ENCODE measurements at regions not wholly inside any gene's neighbourhood (a gene's known extent, or its start where the extent isn't known, plus 50 kb on each side); places are given as distances from the start of the nearest gene placed in this dataset.

- no peak for TF ChIP-seq CTCF (IDR thresholded peaks at IDR 0.05; ENCODE audit: poor library complexity, severe bottlenecking)
- no peak overlapping the region for H3K27ac ChIP-seq (ENCODE audit: poor library complexity, severe bottlenecking)
These were observed 1722.4 kb downstream of the PLA2G4A start for GRCh38 chr1:188551176-188551575.

DNA sequence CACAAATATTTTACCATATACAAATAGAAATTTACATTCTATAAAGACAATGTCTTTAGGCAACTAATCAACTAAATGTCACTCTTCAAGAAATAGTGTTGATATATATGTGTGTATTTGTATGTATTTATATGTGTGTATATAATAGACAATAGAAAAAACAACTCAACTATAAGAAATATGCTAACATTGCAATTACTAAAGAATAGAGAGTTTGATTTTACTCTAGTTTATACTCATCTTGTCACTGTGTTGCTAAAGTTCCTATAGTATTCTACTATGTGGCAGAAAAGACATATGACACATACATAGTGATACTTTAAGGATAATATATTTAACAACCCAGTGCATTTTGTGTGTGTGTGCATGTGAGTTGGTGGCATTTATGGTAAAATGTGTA, 1728.3 kb downstream of the PLA2G4A start:
- Histone ChIP-seq H3K4me3 (ENCODE audit: severe bottlenecking) (no peak overlapping the region), H3K27ac (ENCODE audit: poor library complexity, severe bottlenecking) (no peak overlapping the region), H3K36me3 (ENCODE audit: low read depth) (no peaks in the 10 kb centered on the region), H3K27me3 (ENCODE audit: insufficient read depth, poor library complexity, severe bottlenecking) (no peaks in the 10 kb centered on the region), H3K9me3 (ENCODE audit: severe bottlenecking) (no peaks in the 10 kb centered on the region), H3K4me1 (ENCODE audit: insufficient read depth, poor library complexity, severe bottlenecking) (no peaks in the 10 kb centered on the region)
- ATAC-seq (ENCODE audit: low read depth), result no peak
- no peak for TF ChIP-seq CTCF (IDR thresholded peaks at IDR 0.05; ENCODE audit: poor library complexity, severe bottlenecking)
- DNase-seq (ENCODE audit: low spot score), result no peak

More at GRCh38 chr1:188551176-188551575, 1722.4 kb downstream of the PLA2G4A start:
- H3K4me1 ChIP-seq (ENCODE audit: insufficient read depth, poor library complexity, severe bottlenecking), result no peaks in the 10 kb centered on the region
- no peak for ATAC-seq (ENCODE audit: low read depth)
- no peaks in the 10 kb centered on the region for H3K27me3 ChIP-seq (ENCODE audit: insufficient read depth, poor library complexity, severe bottlenecking)
- no peaks in the 10 kb centered on the region for H3K9me3 ChIP-seq (ENCODE audit: severe bottlenecking)
- H3K36me3 ChIP-seq (ENCODE audit: low read depth), result no peaks in the 10 kb centered on the region
- no peak for DNase-seq (ENCODE audit: low spot score)
- H3K4me3 ChIP-seq (ENCODE audit: severe bottlenecking), result no peak overlapping the region

GRCh38 chr1:188582911-188583532, 1754.3 kb downstream of the PLA2G4A start:
- Histone ChIP-seq H3K36me3 (ENCODE audit: low read depth) (no peaks in the 10 kb centered on the region), H3K27ac (ENCODE audit: poor library complexity, severe bottlenecking) (no peak overlapping the region), H3K9me3 (ENCODE audit: severe bottlenecking) (no peaks in the 10 kb centered on the region), H3K4me1 (ENCODE audit: insufficient read depth, poor library complexity, severe bottlenecking) (no peaks in the 10 kb centered on the region), H3K27me3 (ENCODE audit: insufficient read depth, poor library complexity, severe bottlenecking) (no peaks in the 10 kb centered on the region), H3K4me3 (ENCODE audit: severe bottlenecking) (no peak overlapping the region)
- no peak for DNase-seq (ENCODE audit: low spot score)
- ATAC-seq (ENCODE audit: low read depth), result no peak
- TF ChIP-seq CTCF (IDR thresholded peaks at IDR 0.05; ENCODE audit: poor library complexity, severe bottlenecking), result no peak

GRCh38 chr1:188584119-188584518, 1755.4 kb downstream of the PLA2G4A start:
- no peaks in the 10 kb centered on the region for H3K4me1 ChIP-seq (ENCODE audit: insufficient read depth, poor library complexity, severe bottlenecking)
- TF ChIP-seq CTCF (IDR thresholded peaks at IDR 0.05; ENCODE audit: poor library complexity, severe bottlenecking), result no peak
- H3K9me3 ChIP-seq (ENCODE audit: severe bottlenecking), result no peaks in the 10 kb centered on the region
- H3K27me3 ChIP-seq (ENCODE audit: insufficient read depth, poor library complexity, severe bottlenecking), result no peaks in the 10 kb centered on the region
- no peak overlapping the region for H3K27ac ChIP-seq (ENCODE audit: poor library complexity, severe bottlenecking)
- no peak for DNase-seq (ENCODE audit: low spot score)
- no peak overlapping the region for H3K4me3 ChIP-seq (ENCODE audit: severe bottlenecking)
- H3K36me3 ChIP-seq (ENCODE audit: low read depth), result no peaks in the 10 kb centered on the region
- no peak for ATAC-seq (ENCODE audit: low read depth)

DNA sequence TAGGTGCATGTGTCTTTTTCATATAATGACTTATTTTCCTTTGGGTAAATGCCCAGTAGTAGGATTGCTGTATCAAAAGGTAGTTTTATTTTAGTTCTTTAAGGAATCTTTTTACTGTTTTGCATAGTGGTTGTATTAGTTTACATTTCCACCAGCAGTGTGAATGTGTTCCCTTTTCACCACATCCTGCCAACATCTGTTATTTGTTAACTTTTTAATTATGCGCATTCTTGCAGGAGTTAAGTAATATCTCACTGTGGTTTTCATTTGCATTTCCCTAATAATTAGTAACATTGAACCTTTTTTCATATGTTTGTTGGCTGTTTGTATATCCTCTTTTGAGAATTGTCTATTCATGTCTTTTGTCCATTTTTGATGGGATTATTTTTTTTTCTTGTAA, 1761.9 kb downstream of the PLA2G4A start:
- H3K27ac ChIP-seq (ENCODE audit: poor library complexity, severe bottlenecking), result no peak overlapping the region
- no peak for DNase-seq (ENCODE audit: low spot score)
- no peaks in the 10 kb centered on the region for H3K27me3 ChIP-seq (ENCODE audit: insufficient read depth, poor library complexity, severe bottlenecking)
- H3K4me3 ChIP-seq (ENCODE audit: severe bottlenecking), result no peak overlapping the region
- H3K9me3 ChIP-seq (ENCODE audit: severe bottlenecking), result no peaks in the 10 kb centered on the region
- no peak for TF ChIP-seq CTCF (IDR thresholded peaks at IDR 0.05; ENCODE audit: poor library complexity, severe bottlenecking)
- H3K4me1 ChIP-seq (ENCODE audit: insufficient read depth, poor library complexity, severe bottlenecking), result no peaks in the 10 kb centered on the region
- no peaks in the 10 kb centered on the region; the same call in 1 of the 2 replicates for H3K36me3 ChIP-seq (ENCODE audit: low read depth)
- no peak for ATAC-seq (ENCODE audit: low read depth)
